ENCODE measurements at regions not wholly inside any gene's neighbourhood (a gene's known extent, or its start where the extent isn't known, plus 50 kb on each side); places are given as distances from the start of the nearest gene placed in this dataset.

- DNase-seq = no peak
- Mint-ChIP-seq H3K36me3 (peaks cover 0 to 12% (median 1%) of the 10 kb centered on the region in 3 donors), H3K4me3 (no peak overlapping the region), H3K4me1 (no peaks in the 10 kb centered on the region), H3K27me3 (peaks cover 2 to 3% of the 10 kb centered on the region in 2 donors), H3K27ac (no peak overlapping the region), H3K9me3 (peaks cover 13 to 26% (median 21%) of the 10 kb centered on the region in 5 donors)
- POLR2A ChIA-PET = no interaction called here
- H3K9me3 ChIP-seq (ENCODE audit: low read length) = no peaks in the 10 kb centered on the region
- no peaks in the 10 kb centered on the region for H3K27me3 ChIP-seq (ENCODE audit: insufficient read depth, low read length, poor library complexity, severe bottlenecking)
- H3K4me3 ChIP-seq (ENCODE audit: low read length) = no peak overlapping the region
- CTCF ChIA-PET = no interaction called here
- no peaks in the 10 kb centered on the region for H3K36me3 ChIP-seq (ENCODE audit: insufficient read depth, low read length)
- no peaks in the 10 kb centered on the region for H3K4me1 ChIP-seq (ENCODE audit: insufficient read depth, low read length)
- H3K27ac ChIP-seq (ENCODE audit: low read depth, low read length) = no peak overlapping the region
Measured at GRCh38 chr3:178095522-178095921, 440.7 kb upstream of the KCNMB2 start.

DNA sequence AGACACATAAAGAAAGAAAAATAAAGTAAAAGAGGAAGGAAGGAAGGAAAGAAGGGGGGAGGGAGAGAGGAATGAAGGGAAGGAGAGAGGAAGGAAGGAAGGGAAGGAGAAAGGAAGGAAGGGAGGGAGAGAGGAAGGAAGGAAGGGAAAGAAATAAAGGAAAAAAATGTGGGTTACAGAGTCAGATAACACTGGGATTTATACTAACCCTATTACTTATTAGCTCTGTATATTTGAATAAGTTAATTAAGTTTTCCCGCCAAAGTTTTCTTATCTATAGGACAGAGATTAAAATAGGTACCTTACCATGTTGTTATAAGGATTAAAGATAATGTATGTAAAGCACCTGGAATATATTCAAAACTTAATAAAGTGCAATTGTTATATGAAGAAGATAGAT, 439.3 kb upstream of the KCNMB2 start:
- Mint-ChIP-seq H3K27ac (peak overlapping the region in 1 of 8 donors; percentile 76), H3K27me3 (peaks cover 0 to 2% of the 10 kb centered on the region in 2 donors), H3K4me3 (no peak overlapping the region), H3K36me3 (peaks cover 0 to 12% (median 1%) of the 10 kb centered on the region in 3 donors), H3K9me3 (peaks cover 13 to 20% (median 15%) of the 10 kb centered on the region in 5 donors), H3K4me1 (no peaks in the 10 kb centered on the region)
- DNase-seq = no peak
- Histone ChIP-seq H3K4me3 (ENCODE audit: low read length) (no peak overlapping the region), H3K36me3 (ENCODE audit: insufficient read depth, low read length) (no peaks in the 10 kb centered on the region), H3K27ac (ENCODE audit: low read depth, low read length) (no peak overlapping the region), H3K27me3 (ENCODE audit: insufficient read depth, low read length, poor library complexity, severe bottlenecking) (no peaks in the 10 kb centered on the region), H3K9me3 (ENCODE audit: low read length) (no peaks in the 10 kb centered on the region), H3K4me1 (ENCODE audit: insufficient read depth, low read length) (no peaks in the 10 kb centered on the region)
- POLR2A ChIA-PET = no interaction called here
- CTCF ChIA-PET = no interaction called here

DNA sequence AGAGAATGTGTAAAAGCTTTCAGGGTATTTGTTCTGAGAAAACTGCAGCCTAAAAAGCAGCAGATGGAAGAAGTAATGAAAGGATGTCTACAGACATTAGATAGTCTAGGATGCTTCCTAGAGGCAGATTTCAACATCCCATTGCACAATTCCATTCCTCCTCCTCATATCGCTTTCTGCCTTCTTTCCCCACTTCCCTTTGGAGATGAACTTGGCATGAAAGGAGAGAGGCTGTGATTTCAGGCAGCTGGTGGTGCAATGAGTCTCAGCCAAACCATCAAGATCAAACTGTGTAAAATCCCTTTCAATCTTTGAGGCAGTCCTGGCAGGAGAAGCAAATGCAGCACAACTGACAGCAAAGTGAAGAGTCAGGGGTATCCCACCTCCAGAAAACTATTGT, 438.7 kb upstream of the KCNMB2 start:
- Histone ChIP-seq H3K36me3 (ENCODE audit: insufficient read depth, low read length) (no peaks in the 10 kb centered on the region), H3K27me3 (ENCODE audit: insufficient read depth, low read length, poor library complexity, severe bottlenecking) (no peaks in the 10 kb centered on the region), H3K4me3 (ENCODE audit: low read length) (no peak overlapping the region), H3K27ac (ENCODE audit: low read depth, low read length) (no peak overlapping the region), H3K9me3 (ENCODE audit: low read length) (no peaks in the 10 kb centered on the region), H3K4me1 (ENCODE audit: insufficient read depth, low read length) (no peaks in the 10 kb centered on the region)
- H3K9me3 Mint-ChIP-seq = peaks cover 10 to 16% (median 10%) of the 10 kb centered on the region in 5 donors
- H3K36me3 Mint-ChIP-seq = peaks cover 0 to 8% (median 1%) of the 10 kb centered on the region in 3 donors
- H3K27me3 Mint-ChIP-seq = peaks cover 0 to 2% of the 10 kb centered on the region in 2 donors
- POLR2A ChIA-PET = no interaction called here
- H3K4me1 Mint-ChIP-seq = no peaks in the 10 kb centered on the region
- H3K4me3 Mint-ChIP-seq = no peak overlapping the region
- CTCF ChIA-PET = no interaction called here
- no peak overlapping the region for H3K27ac Mint-ChIP-seq
- DNase-seq = no peak

DNA sequence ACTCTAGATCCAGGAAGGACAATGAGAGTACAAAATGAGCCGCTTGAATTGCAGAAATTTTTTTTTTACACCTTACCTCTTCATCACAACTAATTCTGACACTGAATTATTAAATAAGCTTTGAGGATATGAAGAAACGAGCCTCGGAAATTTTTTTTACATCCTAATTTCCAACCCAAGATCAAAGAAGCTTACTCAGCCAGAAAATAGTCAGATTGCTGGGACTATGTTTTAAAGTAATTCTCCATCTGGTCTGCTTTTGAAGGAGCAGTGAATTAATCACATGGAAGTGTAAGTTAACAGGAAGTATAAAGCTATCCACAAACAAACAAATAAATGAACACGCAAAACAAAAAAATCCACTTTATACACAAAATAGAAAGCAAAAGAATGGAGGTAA, 437.0 kb upstream of the KCNMB2 start:
- Mint-ChIP-seq H3K27me3 (no peaks in the 10 kb centered on the region), H3K36me3 (no peaks in the 10 kb centered on the region), H3K9me3 (peaks cover 0 to 3% (median 0%) of the 10 kb centered on the region in 5 donors), H3K27ac (no peak overlapping the region), H3K4me1 (no peaks in the 10 kb centered on the region), H3K4me3 (no peak overlapping the region)
- H3K4me3 ChIP-seq (ENCODE audit: low read length) = no peak overlapping the region
- DNase-seq = no peak
- no peaks in the 10 kb centered on the region for H3K9me3 ChIP-seq (ENCODE audit: low read length)
- no peaks in the 10 kb centered on the region for H3K27me3 ChIP-seq (ENCODE audit: insufficient read depth, low read length, poor library complexity, severe bottlenecking)
- ChIA-PET POLR2A (no interaction called here), CTCF (no interaction called here)
- no peaks in the 10 kb centered on the region for H3K36me3 ChIP-seq (ENCODE audit: insufficient read depth, low read length)
- H3K4me1 ChIP-seq (ENCODE audit: insufficient read depth, low read length) = no peaks in the 10 kb centered on the region
- H3K27ac ChIP-seq (ENCODE audit: low read depth, low read length) = no peak overlapping the region

DNA sequence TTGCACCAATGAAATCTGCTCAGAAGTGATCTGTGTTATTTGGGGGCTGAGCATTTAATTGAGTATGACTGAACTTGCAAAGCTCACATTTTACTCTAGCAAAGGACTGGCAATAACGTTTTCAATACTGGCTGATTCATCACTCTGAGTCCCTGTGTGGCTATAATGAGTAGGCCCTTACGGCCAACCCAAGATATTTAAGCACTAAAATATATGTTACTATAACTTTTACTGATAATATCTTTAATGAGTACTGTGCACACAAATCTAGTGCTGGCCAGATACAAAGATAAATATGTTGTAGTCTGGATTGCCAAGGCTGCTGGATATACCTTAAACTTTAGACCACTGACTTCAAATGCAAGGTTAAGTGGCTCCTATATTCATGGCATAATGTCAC, 436.4 kb upstream of the KCNMB2 start:
- Mint-ChIP-seq H3K36me3 (no peaks in the 10 kb centered on the region), H3K4me1 (no peaks in the 10 kb centered on the region), H3K9me3 (peaks cover 0 to 3% (median 0%) of the 10 kb centered on the region in 5 donors), H3K27me3 (no peaks in the 10 kb centered on the region), H3K4me3 (no peak overlapping the region), H3K27ac (no peak overlapping the region)
- no peak overlapping the region for H3K4me3 ChIP-seq (ENCODE audit: low read length)
- no peaks in the 10 kb centered on the region for H3K4me1 ChIP-seq (ENCODE audit: insufficient read depth, low read length)
- no peaks in the 10 kb centered on the region for H3K27me3 ChIP-seq (ENCODE audit: insufficient read depth, low read length, poor library complexity, severe bottlenecking)
- H3K36me3 ChIP-seq (ENCODE audit: insufficient read depth, low read length) = no peaks in the 10 kb centered on the region
- ChIA-PET POLR2A (no interaction called here), CTCF (no interaction called here)
- no peak overlapping the region for H3K27ac ChIP-seq (ENCODE audit: low read depth, low read length)
- DNase-seq = no peak
- H3K9me3 ChIP-seq (ENCODE audit: low read length) = no peaks in the 10 kb centered on the region

GRCh38 chr3:178100908-178101307, 435.3 kb upstream of the KCNMB2 start:
- Mint-ChIP-seq H3K36me3 (no peaks in the 10 kb centered on the region), H3K27me3 (no peaks in the 10 kb centered on the region), H3K4me3 (no peak overlapping the region), H3K27ac (peak overlapping the region in 1 of 8 donors; percentile 0), H3K4me1 (no peaks in the 10 kb centered on the region), H3K9me3 (no peaks in the 10 kb centered on the region)
- DNase-seq = no peak
- Histone ChIP-seq H3K4me3 (ENCODE audit: low read length) (no peak overlapping the region), H3K9me3 (ENCODE audit: low read length) (no peaks in the 10 kb centered on the region), H3K27ac (ENCODE audit: low read depth, low read length) (no peak overlapping the region), H3K27me3 (ENCODE audit: insufficient read depth, low read length, poor library complexity, severe bottlenecking) (no peaks in the 10 kb centered on the region), H3K36me3 (ENCODE audit: insufficient read depth, low read length) (no peaks in the 10 kb centered on the region), H3K4me1 (ENCODE audit: insufficient read depth, low read length) (no peaks in the 10 kb centered on the region)
- ChIA-PET CTCF (no interaction called here), POLR2A (no interaction called here)

- POLR2A ChIA-PET = no interaction called here
Measured at GRCh38 chr3:178103140-178103539, 433.1 kb upstream of the KCNMB2 start.

DNA sequence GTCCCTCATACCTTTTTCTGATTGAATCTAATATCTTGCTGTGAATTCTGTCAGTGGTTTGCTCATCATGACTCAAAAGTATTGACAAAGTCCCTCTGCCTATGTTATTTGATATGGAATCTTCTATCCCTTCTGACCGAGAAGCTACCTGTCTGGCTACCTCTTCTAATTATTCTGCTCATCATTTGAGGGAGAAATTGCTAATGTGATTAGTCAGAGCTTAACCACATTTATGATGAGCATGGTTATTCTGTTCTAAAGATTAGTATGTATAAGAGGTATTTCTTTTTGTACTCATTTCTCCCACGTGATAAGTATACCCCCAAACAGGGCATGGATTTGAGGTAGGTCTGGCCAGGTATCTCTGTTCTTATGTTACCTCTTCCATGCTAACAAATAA, 428.4 kb upstream of the KCNMB2 start:
- Mint-ChIP-seq H3K36me3 (no peaks in the 10 kb centered on the region), H3K27me3 (peaks cover 4 to 18% of the 10 kb centered on the region in 2 donors), H3K27ac (no peak overlapping the region), H3K4me1 (no peaks in the 10 kb centered on the region), H3K4me3 (no peak overlapping the region), H3K9me3 (no peaks in the 10 kb centered on the region)
- Histone ChIP-seq H3K4me3 (ENCODE audit: low read length) (no peak overlapping the region), H3K36me3 (ENCODE audit: insufficient read depth, low read length) (no peaks in the 10 kb centered on the region), H3K27ac (ENCODE audit: low read depth, low read length) (no peak overlapping the region), H3K9me3 (ENCODE audit: low read length) (no peaks in the 10 kb centered on the region), H3K4me1 (ENCODE audit: insufficient read depth, low read length) (no peaks in the 10 kb centered on the region), H3K27me3 (ENCODE audit: insufficient read depth, low read length, poor library complexity, severe bottlenecking) (no peaks in the 10 kb centered on the region)
- POLR2A ChIA-PET = no interaction called here
- no peak for DNase-seq
- CTCF ChIA-PET = no interaction called here

More at GRCh38 chr3:178103140-178103539, 433.1 kb upstream of the KCNMB2 start:
- Mint-ChIP-seq H3K9me3 (no peaks in the 10 kb centered on the region), H3K4me3 (no peak overlapping the region), H3K27me3 (peaks cover 0 to 4% of the 10 kb centered on the region in 2 donors), H3K27ac (no peak overlapping the region), H3K36me3 (no peaks in the 10 kb centered on the region), H3K4me1 (no peaks in the 10 kb centered on the region)
- CTCF ChIA-PET = no interaction called here
- Histone ChIP-seq H3K27me3 (ENCODE audit: insufficient read depth, low read length, poor library complexity, severe bottlenecking) (no peaks in the 10 kb centered on the region), H3K4me3 (ENCODE audit: low read length) (no peak overlapping the region), H3K4me1 (ENCODE audit: insufficient read depth, low read length) (no peaks in the 10 kb centered on the region), H3K36me3 (ENCODE audit: insufficient read depth, low read length) (no peaks in the 10 kb centered on the region), H3K27ac (ENCODE audit: low read depth, low read length) (no peak overlapping the region), H3K9me3 (ENCODE audit: low read length) (no peaks in the 10 kb centered on the region)
- DNase-seq = no peak

DNA sequence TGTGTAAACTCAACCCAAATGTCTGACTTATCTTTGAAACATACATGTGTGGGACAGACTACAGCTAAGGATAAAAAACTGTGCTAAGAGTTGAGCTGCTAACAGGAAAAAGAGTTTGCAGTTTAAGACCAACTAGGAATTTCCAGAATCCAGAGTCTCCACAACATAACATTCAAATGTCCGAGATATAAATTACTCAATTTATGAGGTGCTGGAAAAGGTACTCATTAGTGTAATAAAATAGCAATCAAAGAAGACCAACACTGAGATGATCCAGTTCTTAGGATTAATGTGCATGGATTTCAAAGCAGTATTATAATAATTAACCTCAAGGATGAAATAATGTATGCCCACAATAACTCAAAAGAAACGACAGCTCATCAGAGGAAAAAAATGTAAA, 426.5 kb upstream of the KCNMB2 start:
- Histone ChIP-seq H3K36me3 (ENCODE audit: insufficient read depth, low read length) (no peaks in the 10 kb centered on the region), H3K27me3 (ENCODE audit: insufficient read depth, low read length, poor library complexity, severe bottlenecking) (no peaks in the 10 kb centered on the region), H3K4me1 (ENCODE audit: insufficient read depth, low read length) (no peaks in the 10 kb centered on the region), H3K4me3 (ENCODE audit: low read length) (no peak overlapping the region), H3K9me3 (ENCODE audit: low read length) (no peaks in the 10 kb centered on the region), H3K27ac (ENCODE audit: low read depth, low read length) (no peak overlapping the region)
- Mint-ChIP-seq H3K4me1 (no peaks in the 10 kb centered on the region), H3K36me3 (no peaks in the 10 kb centered on the region), H3K27ac (peak overlapping the region in 1 of 8 donors; percentile 56), H3K4me3 (no peak overlapping the region), H3K27me3 (peaks cover 4 to 18% of the 10 kb centered on the region in 2 donors), H3K9me3 (no peaks in the 10 kb centered on the region)
- ChIA-PET CTCF (no interaction called here), POLR2A (no interaction called here)
- DNase-seq = no peak

All from CD8-positive, alpha-beta memory T cell (primary cell).